H1 (cell line): ENCODE measurements at regions not wholly inside any gene's neighbourhood (a gene's known extent, or its start where the extent isn't known, plus 50 kb on each side); places are given as distances from the start of the nearest gene placed in this dataset.

Experiments
- CTCF ChIA-PET: fragments of 300-600 bp; sonication (Branson Sonifier 250); formaldehyde crosslinking; loops from one replicate; lab custom pipeline; 2021; ENCODE audit not compliant: partially characterized antibody; lab: Charles Lee
- POLR2A ChIA-PET: fragments of 300-600 bp; sonication (Branson Sonifier 250); formaldehyde crosslinking; loops from one replicate; lab custom pipeline; 2021; ENCODE audit warnings: inconsistent platforms; ENCODE audit not compliant: partially characterized antibody; lab: Charles Lee
- DNase-seq, 2 experiments: peaks; one replicate each; pipeline versions ENCODE4 v3.0.0 to v3.0.0-alpha.2; 2010 to 2022; ENCODE audit warnings: low spot score in 2 of 2, low read depth in 1 of 2, mixed read lengths in 1 of 2
- FAIRE-seq: peaks from 2 replicates; lab custom pipeline; 2011; peaks lifted over from hg19 to GRCh38; lab: Jason Lieb, UNC
- H2AFZ ChIP-seq: 2 replicates; pipeline ENCODE4 v1.8.1; 2012; ENCODE audit warnings: low read length, inconsistent platforms
- H2AK5ac ChIP-seq: 2 replicates; pipeline ENCODE4 v1.6.1; 2013; ENCODE audit warnings: low read depth, low read length
- H2BK120ac ChIP-seq: replicated peaks from 2 replicates; pipeline ENCODE3; 2013; ENCODE audit warnings: low read depth, low read length, inconsistent platforms
- H2BK12ac ChIP-seq: 2 replicates; pipeline ENCODE4 v1.6.1; 2013; ENCODE audit warnings: low read depth, low read length
- H2BK15ac ChIP-seq: 2 replicates; pipeline ENCODE4 v1.6.1; 2013; ENCODE audit warnings: low read length
- H2BK20ac ChIP-seq: 2 replicates; pipeline ENCODE4 v1.6.1; 2013; ENCODE audit warnings: low read length
- H2BK5ac ChIP-seq: 2 replicates; pipeline ENCODE4 v1.6.1; 2013; ENCODE audit warnings: low read depth, low read length
- H3K14ac ChIP-seq: 2 replicates; pipeline ENCODE4 v1.6.1; 2013; ENCODE audit warnings: inconsistent platforms; ENCODE audit not compliant: insufficient read length
- H3K18ac ChIP-seq: 2 replicates; pipeline ENCODE4 v1.6.1; 2013; ENCODE audit warnings: low read length; ENCODE audit errors: extremely low read depth
- H3K23ac ChIP-seq: 2 replicates; pipeline ENCODE4 v1.6.1; 2013; ENCODE audit warnings: inconsistent platforms; ENCODE audit not compliant: insufficient read length
- H3K23me2 ChIP-seq: 2 replicates; pipeline ENCODE4 v1.6.1; 2013; ENCODE audit warnings: low read depth, low read length
- H3K27ac ChIP-seq: 2 replicates; pipeline ENCODE4 v1.6.1; 2011; ENCODE audit warnings: low read depth, low read length, inconsistent platforms
- H3K27me3 ChIP-seq, 4 experiments: replicated peaks in 1 of 4; 1 replicate in 1 of 4; 2 replicates in 3 of 4; pipeline versions ENCODE4 v1.6.1 to v1.8.1; 2011 to 2013; ENCODE audit warnings: low read length in 3 of 4, mild to moderate bottlenecking in 3 of 4, inconsistent platforms in 2 of 4, mixed read lengths in 2 of 4, moderate library complexity in 1 of 4; ENCODE audit not compliant: control insufficient read depth in 3 of 4, insufficient read depth in 3 of 4; ENCODE audit errors: extremely low read depth in 1 of 4
- H3K36me3 ChIP-seq, 4 experiments: 2 replicates each; pipeline versions ENCODE4 v1.6.1 to v1.8.1; 2011 to 2013; ENCODE audit warnings: mild to moderate bottlenecking in 4 of 4, low read length in 3 of 4, moderate library complexity in 2 of 4, control low read depth in 1 of 4, inconsistent platforms in 1 of 4; ENCODE audit not compliant: insufficient read depth in 4 of 4, control insufficient read depth in 2 of 4
- H3K4ac ChIP-seq: replicated peaks from 2 replicates; pipeline ENCODE3; 2013; ENCODE audit warnings: low read length, low read depth, mixed read lengths, inconsistent platforms; ENCODE audit not compliant: insufficient read length
- H3K4me1 ChIP-seq, 4 experiments: replicated peaks in 1 of 4; 1 replicate in 1 of 4; 2 replicates in 3 of 4; pipeline versions ENCODE4 v1.6.1 to v1.8.1; 2011 to 2013; ENCODE audit warnings: low read length in 3 of 4, inconsistent platforms in 2 of 4, mixed read lengths in 1 of 4; ENCODE audit not compliant: insufficient read depth in 4 of 4, control insufficient read depth in 3 of 4
- H3K4me2 ChIP-seq, 2 experiments: 2 replicates each; pipeline versions ENCODE4 v1.6.1 to v1.8.1; 2011 to 2013; ENCODE audit warnings: low read depth in 2 of 2, low read length in 2 of 2, control low read depth in 1 of 2, inconsistent platforms in 1 of 2, mild to moderate bottlenecking in 1 of 2; ENCODE audit not compliant: insufficient read depth in 1 of 2
- H3K4me3 ChIP-seq, 4 experiments: fragments of 200-600, 300-600 bp in 1 of 4; sonication (generic), shearing (Covaris generic), sonication (Bioruptor Twin) in 1 of 4; 2 replicates each; pipeline versions ENCODE4 v1.5.1 to v1.8.1; 2011 to 2016; ENCODE audit warnings: low read length in 4 of 4, low read depth in 3 of 4, control low read depth in 2 of 4, inconsistent platforms in 2 of 4, mild to moderate bottlenecking in 2 of 4, mixed read lengths in 1 of 4, moderate library complexity in 1 of 4; ENCODE audit not compliant: insufficient read depth in 2 of 4; ENCODE audit errors: extremely low read depth in 1 of 4
- H3K56ac ChIP-seq: replicated peaks from 2 replicates; pipeline ENCODE3; 2013; ENCODE audit warnings: low read depth, mild to moderate bottlenecking, mixed read lengths, low read length, inconsistent platforms; ENCODE audit not compliant: insufficient read length
- H3K79me1 ChIP-seq: 2 replicates; pipeline ENCODE4 v1.6.1; 2013; ENCODE audit warnings: low read depth, low read length, control low read depth
- H3K79me2 ChIP-seq, 2 experiments: 2 replicates each; pipeline versions ENCODE4 v1.6.1 to v1.8.1; 2012 to 2013; ENCODE audit warnings: low read length in 2 of 2, mild to moderate bottlenecking in 2 of 2, inconsistent platforms in 1 of 2; ENCODE audit not compliant: insufficient read depth in 2 of 2, control insufficient read depth in 1 of 2
- H3K9ac ChIP-seq, 4 experiments: replicated peaks in 1 of 4; 1 replicate in 1 of 4; 2 replicates in 3 of 4; pipeline versions ENCODE4 v1.6.1 to v1.8.1; 2011 to 2013; ENCODE audit warnings: low read depth in 3 of 4, low read length in 3 of 4, control low read depth in 2 of 4, mild to moderate bottlenecking in 2 of 4, moderate library complexity in 2 of 4, inconsistent platforms in 1 of 4; ENCODE audit errors: extremely low read depth in 1 of 4
- H3K9me3 ChIP-seq, 2 experiments: 2 replicates each; pipeline versions ENCODE4 v1.6.1 to v1.8.1; 2012 to 2013; ENCODE audit warnings: mild to moderate bottlenecking in 2 of 2, moderate library complexity in 2 of 2, control low read depth in 1 of 2, inconsistent platforms in 1 of 2, low read depth in 1 of 2, low read length in 1 of 2, mixed read lengths in 1 of 2; ENCODE audit not compliant: insufficient read depth in 2 of 2
- H4K20me1 ChIP-seq, 2 experiments: replicated peaks in 1 of 2; 2 replicates each; pipeline versions ENCODE3 to v1.8.1; 2011 to 2013; ENCODE audit warnings: inconsistent platforms in 2 of 2, low read length in 2 of 2, mild to moderate bottlenecking in 1 of 2; ENCODE audit not compliant: insufficient read depth in 2 of 2, control insufficient read depth in 1 of 2
- H4K5ac ChIP-seq: 2 replicates; pipeline ENCODE4 v1.6.1; 2013; ENCODE audit warnings: low read length, low read depth, mixed read lengths, inconsistent platforms; ENCODE audit not compliant: insufficient read length
- H4K8ac ChIP-seq: 2 replicates; pipeline ENCODE4 v1.8.0; 2013; ENCODE audit warnings: mild to moderate bottlenecking, moderate library complexity, low read length, inconsistent platforms; ENCODE audit not compliant: insufficient read depth; ENCODE audit errors: extremely low read depth
- H4K91ac ChIP-seq: replicated peaks from 2 replicates; pipeline ENCODE3; 2013; ENCODE audit warnings: low read length, mixed read lengths, inconsistent platforms; ENCODE audit not compliant: insufficient read length
- CHD1 ChIP-seq: IDR thresholded peaks from 2 replicates; pipeline ENCODE4 v1.6.1; 2012; ENCODE audit warnings: low read depth, low read length, improper control_type of control experiment
- EP300 ChIP-seq, 2 experiments: IDR thresholded peaks; 1 replicate in 1 of 2; 2 replicates in 1 of 2; pipeline ENCODE4 v1.6.1; 2011 to 2012; ENCODE audit warnings: low read depth in 2 of 2, low read length in 2 of 2, mild to moderate bottlenecking in 2 of 2, borderline replicate concordance in 1 of 2, inconsistent platforms in 1 of 2, moderate library complexity in 1 of 2
- KDM4A ChIP-seq: IDR thresholded peaks from one replicate; pipeline ENCODE4 v1.7.1; 2012; ENCODE audit warnings: low read depth, mild to moderate bottlenecking, moderate library complexity, low read length, inconsistent platforms; ENCODE audit not compliant: severe bottlenecking
- RBBP5 ChIP-seq: IDR thresholded peaks from 2 replicates; pipeline ENCODE4 v1.7.1; 2012; ENCODE audit warnings: low read depth, mild to moderate bottlenecking, inconsistent platforms, low read length, moderate library complexity, borderline replicate concordance
- SIRT6 ChIP-seq: IDR thresholded peaks from one replicate; pipeline ENCODE4 v1.7.1; 2012; ENCODE audit warnings: low read length, inconsistent platforms
- SP2 ChIP-seq: IDR thresholded peaks from 2 replicates; pipeline ENCODE4 v1.6.1; 2012; ENCODE audit warnings: mild to moderate bottlenecking, low read length, inconsistent platforms
- WGBS, 2 experiments: shearing (Covaris generic) in 1 of 2; methylation state at CpG; one replicate each; pipeline versions ENCODE4 v1.1.6 to v1.1.7; 2013 to 2015; ENCODE audit warnings: low lambda C conversion rate in 2 of 2, mixed read lengths in 2 of 2, inconsistent platforms in 1 of 2, low coverage in 1 of 2, missing lambda C conversion rate in 1 of 2; ENCODE audit not compliant: insufficient replicate concordance in 2 of 2, insufficient coverage in 1 of 2, insufficient read length in 1 of 2; ENCODE audit errors: extremely low coverage in 1 of 2, missing lambda C conversion rate in 1 of 2; 5-methylcytosine and 5-hydroxymethylcytosine counted together

DNA sequence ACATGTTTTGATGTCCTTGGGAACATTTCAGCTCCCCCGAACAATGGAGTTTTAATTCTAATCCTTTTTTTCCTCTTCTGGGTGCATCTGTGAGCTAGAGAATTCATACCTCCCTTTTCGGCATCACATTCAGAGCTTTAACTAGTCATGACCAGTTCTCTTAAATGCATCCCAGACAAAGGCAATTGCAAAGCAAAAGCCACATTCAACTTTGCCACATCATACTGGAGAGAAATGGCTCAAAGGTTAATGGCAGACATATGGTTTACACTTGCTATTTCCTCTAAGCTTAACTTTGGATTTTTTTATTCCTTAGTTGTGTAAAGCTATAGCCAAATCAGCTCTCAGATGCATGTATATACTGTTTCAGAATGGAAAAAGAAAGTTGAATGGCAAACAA, 153.3 kb downstream of the ESM1 start:
- DNase-seq = no peak
- H3K9ac ChIP-seq = no peak overlapping the region
- WGBS, 2 experiments = 100% methylated on average over 2 of the region's 2 CpGs; no CpG with 5 or more reads in 1 of the 2 experiments
- H3K23ac ChIP-seq = no peak overlapping the region
- ChIA-PET POLR2A (no interaction called here), CTCF (interaction anchor here (0.7 to 1.6 kb wide), 3 partner anchors 13 to 311 kb away, joined by 3 to 5 read pairs (median 4); no protein-coding TSS in a partner anchor)
- no peak overlapping the region for H3K56ac ChIP-seq
- no peaks in the 10 kb centered on the region for H3K36me3 ChIP-seq
- no peak overlapping the region for H2BK20ac ChIP-seq
- no peaks in the 10 kb centered on the region for H3K4me1 ChIP-seq
- no peaks in the 10 kb centered on the region for H3K79me1 ChIP-seq
- H4K5ac ChIP-seq = no peak overlapping the region
- no peak overlapping the region for H3K4me2 ChIP-seq
- no peak overlapping the region for H2AK5ac ChIP-seq
- no peak overlapping the region for H4K91ac ChIP-seq
- H2BK12ac ChIP-seq = no peak overlapping the region
- no peaks in the 10 kb centered on the region for H4K20me1 ChIP-seq
- no peak overlapping the region for H4K8ac ChIP-seq
- TF ChIP-seq EP300 (IDR thresholded peaks at IDR 0.05; ENCODE audit: borderline replicate concordance in 1 of 2, low read depth in 2 of 2, low read length in 2 of 2) (no peak), SIRT6 (no peak), KDM4A (no peak), RBBP5 (no peak), CHD1 (no peak), SP2 (no peak)
- H3K27ac ChIP-seq = no peak overlapping the region
- H2BK120ac ChIP-seq = no peak overlapping the region
- no peak overlapping the region for H3K14ac ChIP-seq
- H2BK5ac ChIP-seq = no peak overlapping the region
- H2BK15ac ChIP-seq = no peak overlapping the region
- H3K4me3 ChIP-seq = no peak overlapping the region
- no peak overlapping the region for H3K18ac ChIP-seq
- no peak overlapping the region for H3K4ac ChIP-seq
- no peak for FAIRE-seq
- no peaks in the 10 kb centered on the region for H3K27me3 ChIP-seq
- H3K79me2 ChIP-seq = no peaks in the 10 kb centered on the region
- H2AFZ ChIP-seq = no peak overlapping the region
- H3K9me3 ChIP-seq = no peaks in the 10 kb centered on the region
- H3K23me2 ChIP-seq = no peaks in the 10 kb centered on the region
